A549 (cell line): ENCODE measurements at regions not wholly inside any gene's neighbourhood (a gene's known extent, or its start where the extent isn't known, plus 50 kb on each side); places are given as distances from the start of the nearest gene placed in this dataset.

Source experiments
- ATAC-seq, 2 experiments: fragments of 200-7000 bp in 1 of 2; fragments of >200 bp in 1 of 2; cut with Nextera tagmentation in 1 of 2; cut with Tn5 transposase in 1 of 2; 3 replicates each; pipeline versions ENCODE4 v1.8.0 to v1.9.1; 2018 to 2020; ENCODE audit warnings: mild to moderate bottlenecking in 1 of 2, moderate library complexity in 1 of 2
- CTCF ChIA-PET: fragments of 300-600 bp; sonication (Branson Sonifier 250); formaldehyde crosslinking; extraction: SDS; loops from one replicate; lab custom pipeline; 2021; ENCODE audit warnings: antibody characterized with exemption, inconsistent platforms; lab: Yijun Ruan, JAX
- POLR2A ChIA-PET: fragments of 350-600 bp; formaldehyde crosslinking; extraction: SDS; loops from one replicate; lab custom pipeline; 2021; ENCODE audit warnings: antibody characterized with exemption, inconsistent platforms; lab: Yijun Ruan, JAX
- DNase-seq, 2 experiments: peaks; one replicate each; pipeline versions ENCODE4 v3.0.0 to v3.0.0-alpha.2; 2011 to 2016; ENCODE audit warnings: low read depth in 1 of 2, low spot score in 1 of 2
- FAIRE-seq: peaks from 2 replicates; lab custom pipeline; 2011; peaks lifted over from hg19 to GRCh38; lab: Jason Lieb, UNC
- H3K27ac ChIP-seq, 2 experiments: fragments of >200 bp; sonication (Bioruptor Twin); formaldehyde crosslinking; 3 replicates each; pipeline ENCODE4 v1.5.1; 2016 to 2017
- H3K4me1 ChIP-seq: fragments of >200 bp; sonication (Bioruptor Twin); formaldehyde crosslinking; 3 replicates; pipeline ENCODE4 v1.6.1; 2016
- H3K4me2 ChIP-seq: fragments of >200 bp; sonication (Bioruptor Twin); formaldehyde crosslinking; 3 replicates; pipeline ENCODE4 v1.6.1; 2016
- H3K4me3 ChIP-seq: fragments of >200 bp; sonication (Bioruptor Twin); formaldehyde crosslinking; 3 replicates; pipeline ENCODE4 v1.5.1; 2016
- H3K9me3 ChIP-seq: fragments of >200 bp; sonication (Bioruptor Twin); formaldehyde crosslinking; 3 replicates; pipeline ENCODE4 v1.6.1; 2016
- HDAC2 ChIP-seq: fragments of 200-600 bp; sonication (generic); IDR thresholded peaks from 2 replicates; pipeline ENCODE4 v1.6.1; 2016
- HOXA7 ChIP-seq: fragments of 250-450 bp; sonication (Bioruptor Pico); IDR thresholded peaks from 2 replicates; pipeline ENCODE4 v1.5.0; 2020; ENCODE audit warnings: mild to moderate bottlenecking, moderate library complexity
- HOXB13 ChIP-seq: fragments of 250-450 bp; sonication (Bioruptor Pico); IDR thresholded peaks from 2 replicates; pipeline ENCODE4 v1.5.0; 2020; ENCODE audit warnings: low read depth, mild to moderate bottlenecking, moderate library complexity
- JUNB ChIP-seq: fragments of >200 bp; sonication (Bioruptor Twin); formaldehyde crosslinking; IDR thresholded peaks from 2 replicates; pipeline ENCODE4 v1.6.1; 2016
- KDM1A ChIP-seq: fragments of 200-600 bp; sonication (generic); IDR thresholded peaks from 2 replicates; pipeline ENCODE4 v1.6.1; 2016; ENCODE audit warnings: low read depth, mild to moderate bottlenecking
- KDM5A ChIP-seq: fragments of 200-600 bp; sonication (generic); IDR thresholded peaks from 2 replicates; pipeline ENCODE4 v1.6.1; 2016; ENCODE audit warnings: antibody characterized with exemption, mild to moderate bottlenecking
- POLR2A ChIP-seq: IDR thresholded peaks from 2 replicates; pipeline ENCODE4 v1.6.1; 2012; ENCODE audit warnings: mild to moderate bottlenecking, low read length
- RAD21 ChIP-seq, 2 experiments: fragments of >200 bp in 1 of 2; sonication (Bioruptor Twin) in 1 of 2; formaldehyde crosslinking in 1 of 2; IDR thresholded peaks in 1 of 2; conservative IDR thresholded peaks in 1 of 2; 2 replicates in 1 of 2; 3 replicates in 1 of 2; pipeline ENCODE4 v1.6.1; 2012 to 2018; ENCODE audit warnings: inconsistent platforms in 1 of 2
- RFX5 ChIP-seq: fragments of 450-650 bp; IDR thresholded peaks from 2 replicates; pipeline ENCODE4 v1.7.1; 2014; ENCODE audit warnings: antibody characterized with exemption, mild to moderate bottlenecking, moderate library complexity
- SREBF2 ChIP-seq: fragments of 450-650 bp; IDR thresholded peaks from 2 replicates; pipeline ENCODE4 v1.6.1; 2014; ENCODE audit warnings: mild to moderate bottlenecking, moderate library complexity
- WGBS: methylation state at CpG from one replicate; pipeline ENCODE4 v1.1.6; 2017; ENCODE audit errors: missing lambda C conversion rate; 5-methylcytosine and 5-hydroxymethylcytosine counted together
- TF ChIP-seq, protein P1 (sequence below): IDR thresholded peaks from 2 replicates; pipeline ENCODE4 v1.6.1; 2012
- TF ChIP-seq, protein P2 (sequence below): fragments of 150-350 bp; IDR thresholded peaks from 2 replicates; pipeline ENCODE4 v1.6.1; 2014; ENCODE audit warnings: low read depth, mild to moderate bottlenecking, low read length
- TF ChIP-seq, protein P3 (sequence below): fragments of 200-600 bp; sonication (generic); IDR thresholded peaks from 2 replicates; pipeline ENCODE4 v1.6.1; 2016; ENCODE audit warnings: antibody characterized with exemption, mild to moderate bottlenecking, moderate library complexity

DNA sequence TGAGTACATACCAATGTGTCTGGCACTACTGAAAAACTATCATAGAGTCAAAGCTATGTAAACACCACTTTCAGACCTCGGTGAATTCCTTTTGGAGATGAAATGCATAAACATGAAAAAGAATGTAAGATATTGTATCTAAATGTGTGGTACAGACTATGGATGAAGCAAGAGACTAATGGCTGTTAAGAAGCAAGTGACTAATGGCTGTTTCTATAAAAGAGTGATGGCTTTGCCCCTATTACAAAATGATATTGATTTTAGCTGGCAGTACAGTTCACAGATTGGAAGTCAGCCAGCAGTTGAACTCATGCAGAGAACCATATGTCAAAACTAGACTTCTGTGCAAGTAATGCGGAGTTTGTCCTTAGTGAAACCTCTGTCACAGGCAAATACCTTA lies 359.3 kb downstream of the GRXCR1 start:
- ATAC-seq (no peak), DNase-seq (no peak), FAIRE-seq (no peak)
- Histone ChIP-seq H3K4me1 (no peaks in the 10 kb centered on the region), H3K4me2 (no peak overlapping the region), H3K27ac (no peak overlapping the region), H3K4me3 (no peak overlapping the region), H3K9me3 (no peaks in the 10 kb centered on the region)
- ChIA-PET POLR2A (no interaction called here), CTCF (no interaction called here)
- TF ChIP-seq HOXA7 (CRISPR knock-in tag), result no peak
- TF ChIP-seq, protein P1, sequence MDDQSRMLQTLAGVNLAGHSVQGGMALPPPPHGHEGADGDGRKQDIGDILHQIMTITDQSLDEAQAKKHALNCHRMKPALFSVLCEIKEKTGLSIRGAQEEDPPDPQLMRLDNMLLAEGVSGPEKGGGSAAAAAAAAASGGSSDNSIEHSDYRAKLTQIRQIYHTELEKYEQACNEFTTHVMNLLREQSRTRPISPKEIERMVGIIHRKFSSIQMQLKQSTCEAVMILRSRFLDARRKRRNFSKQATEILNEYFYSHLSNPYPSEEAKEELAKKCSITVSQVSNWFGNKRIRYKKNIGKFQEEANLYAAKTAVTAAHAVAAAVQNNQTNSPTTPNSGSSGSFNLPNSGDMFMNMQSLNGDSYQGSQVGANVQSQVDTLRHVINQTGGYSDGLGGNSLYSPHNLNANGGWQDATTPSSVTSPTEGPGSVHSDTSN, result no peak
- WGBS, result 0% methylated on average over 2 of the region's 2 CpGs

DNA sequence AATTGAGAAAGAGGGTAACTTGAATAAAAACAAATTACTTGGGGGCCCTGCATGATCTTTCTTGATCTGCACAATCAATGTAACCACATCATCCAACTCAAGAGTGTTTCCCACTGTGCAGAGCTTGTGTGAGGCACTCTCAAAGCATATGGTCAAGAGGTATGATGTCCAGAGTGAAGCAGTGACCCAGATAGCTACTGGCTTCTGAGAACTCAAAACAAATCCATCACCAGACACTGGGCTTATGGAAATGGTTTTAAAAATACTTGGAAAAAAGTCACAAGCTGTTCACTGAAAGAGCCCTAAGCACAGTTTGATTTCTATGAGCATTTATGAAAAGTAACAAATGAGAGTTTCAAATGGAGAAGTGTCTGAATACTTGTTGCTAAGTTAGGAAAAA lies 361.0 kb downstream of the GRXCR1 start:
- ChIA-PET CTCF (no interaction called here), POLR2A (no interaction called here)
- Histone ChIP-seq H3K4me3 (no peak overlapping the region), H3K4me1 (no peaks in the 10 kb centered on the region), H3K27ac (no peak overlapping the region), H3K4me2 (no peak overlapping the region), H3K9me3 (no peaks in the 10 kb centered on the region)
- ATAC-seq (no peak), FAIRE-seq (no peak), DNase-seq (no peak)
- TF ChIP-seq HDAC2 (no peak), HOXA7 (CRISPR knock-in tag) (no peak), JUNB (no peak), POLR2A (no peak), KDM5A (no peak), RFX5 (no peak), HOXB13 (CRISPR knock-in tag) (no peak)
- TF ChIP-seq, protein P2, sequence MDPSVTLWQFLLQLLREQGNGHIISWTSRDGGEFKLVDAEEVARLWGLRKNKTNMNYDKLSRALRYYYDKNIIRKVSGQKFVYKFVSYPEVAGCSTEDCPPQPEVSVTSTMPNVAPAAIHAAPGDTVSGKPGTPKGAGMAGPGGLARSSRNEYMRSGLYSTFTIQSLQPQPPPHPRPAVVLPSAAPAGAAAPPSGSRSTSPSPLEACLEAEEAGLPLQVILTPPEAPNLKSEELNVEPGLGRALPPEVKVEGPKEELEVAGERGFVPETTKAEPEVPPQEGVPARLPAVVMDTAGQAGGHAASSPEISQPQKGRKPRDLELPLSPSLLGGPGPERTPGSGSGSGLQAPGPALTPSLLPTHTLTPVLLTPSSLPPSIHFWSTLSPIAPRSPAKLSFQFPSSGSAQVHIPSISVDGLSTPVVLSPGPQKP, result no peak

DNA sequence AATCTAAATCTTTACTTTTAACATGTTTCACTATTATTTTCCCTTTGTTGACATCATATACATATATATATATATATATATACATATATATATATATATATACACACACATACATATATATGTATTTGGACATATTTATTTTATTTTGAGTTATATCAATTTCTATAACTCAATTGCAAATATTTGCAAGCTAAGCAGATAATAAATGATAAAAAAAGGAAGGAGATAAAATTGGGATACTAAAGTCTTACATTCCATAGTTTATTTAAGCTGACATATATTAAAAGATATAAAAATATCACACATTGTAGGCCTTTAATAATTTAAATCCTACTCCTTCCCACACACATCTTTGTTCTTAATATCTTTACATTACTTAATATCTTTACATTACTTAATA lies 372.2 kb downstream of the GRXCR1 start:
- Histone ChIP-seq H3K27ac (no peak overlapping the region), H3K9me3 (no peaks in the 10 kb centered on the region), H3K4me3 (no peak overlapping the region), H3K4me2 (no peak overlapping the region), H3K4me1 (no peaks in the 10 kb centered on the region)
- TF ChIP-seq KDM1A, result no peak
- TF ChIP-seq, protein P3, sequence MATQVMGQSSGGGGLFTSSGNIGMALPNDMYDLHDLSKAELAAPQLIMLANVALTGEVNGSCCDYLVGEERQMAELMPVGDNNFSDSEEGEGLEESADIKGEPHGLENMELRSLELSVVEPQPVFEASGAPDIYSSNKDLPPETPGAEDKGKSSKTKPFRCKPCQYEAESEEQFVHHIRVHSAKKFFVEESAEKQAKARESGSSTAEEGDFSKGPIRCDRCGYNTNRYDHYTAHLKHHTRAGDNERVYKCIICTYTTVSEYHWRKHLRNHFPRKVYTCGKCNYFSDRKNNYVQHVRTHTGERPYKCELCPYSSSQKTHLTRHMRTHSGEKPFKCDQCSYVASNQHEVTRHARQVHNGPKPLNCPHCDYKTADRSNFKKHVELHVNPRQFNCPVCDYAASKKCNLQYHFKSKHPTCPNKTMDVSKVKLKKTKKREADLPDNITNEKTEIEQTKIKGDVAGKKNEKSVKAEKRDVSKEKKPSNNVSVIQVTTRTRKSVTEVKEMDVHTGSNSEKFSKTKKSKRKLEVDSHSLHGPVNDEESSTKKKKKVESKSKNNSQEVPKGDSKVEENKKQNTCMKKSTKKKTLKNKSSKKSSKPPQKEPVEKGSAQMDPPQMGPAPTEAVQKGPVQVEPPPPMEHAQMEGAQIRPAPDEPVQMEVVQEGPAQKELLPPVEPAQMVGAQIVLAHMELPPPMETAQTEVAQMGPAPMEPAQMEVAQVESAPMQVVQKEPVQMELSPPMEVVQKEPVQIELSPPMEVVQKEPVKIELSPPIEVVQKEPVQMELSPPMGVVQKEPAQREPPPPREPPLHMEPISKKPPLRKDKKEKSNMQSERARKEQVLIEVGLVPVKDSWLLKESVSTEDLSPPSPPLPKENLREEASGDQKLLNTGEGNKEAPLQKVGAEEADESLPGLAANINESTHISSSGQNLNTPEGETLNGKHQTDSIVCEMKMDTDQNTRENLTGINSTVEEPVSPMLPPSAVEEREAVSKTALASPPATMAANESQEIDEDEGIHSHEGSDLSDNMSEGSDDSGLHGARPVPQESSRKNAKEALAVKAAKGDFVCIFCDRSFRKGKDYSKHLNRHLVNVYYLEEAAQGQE, result no peak
- no peak for TF ChIP-seq SREBF2
- FAIRE-seq (no peak), ATAC-seq (no peak), DNase-seq (no peak)
- ChIA-PET POLR2A (no interaction called here), CTCF (no interaction called here)

DNA sequence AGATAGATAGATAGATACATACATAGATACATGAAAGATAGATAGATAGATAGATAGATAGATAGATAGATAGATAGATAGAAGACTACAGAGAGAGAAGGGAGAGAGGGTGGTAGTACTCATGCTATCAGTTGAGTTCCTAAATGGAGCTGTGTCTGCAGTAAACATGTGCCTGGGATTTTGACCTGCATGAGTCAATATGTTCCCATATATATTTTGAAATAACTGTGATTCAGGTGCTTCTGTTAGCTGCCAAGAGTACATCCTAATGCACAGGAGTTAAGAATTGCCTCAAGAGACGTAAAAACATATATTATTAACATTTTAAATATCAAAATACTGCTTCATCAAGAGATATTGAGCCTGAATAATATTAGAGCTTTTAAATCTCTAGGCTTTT lies 379.4 kb downstream of the GRXCR1 start:
- DNase-seq (no peak), ATAC-seq (no peak), FAIRE-seq (no peak)
- no peak overlapping the region for H3K4me2 ChIP-seq
- ChIA-PET CTCF (no interaction called here), POLR2A (no interaction called here)
- H3K4me1 ChIP-seq, result no peaks in the 10 kb centered on the region
- no peak for TF ChIP-seq RAD21 (conservative IDR thresholded peaks at IDR 0.05 in 1 of 2, IDR thresholded peaks at IDR 0.05 in 1 of 2)
- H3K9me3 ChIP-seq, result no peaks in the 10 kb centered on the region
- WGBS, result 2% methylated on average over 1 of the region's 1 CpG
- H3K4me3 ChIP-seq, result no peak overlapping the region
- H3K27ac ChIP-seq, result no peak overlapping the region
